H1 (cell line): ENCODE measurements at regions not wholly inside any gene's neighbourhood (a gene's known extent, or its start where the extent isn't known, plus 50 kb on each side); places are given as distances from the start of the nearest gene placed in this dataset.

Source experiments
- E2F6 ChIP-seq: IDR thresholded peaks from 2 replicates; pipeline ENCODE4 v1.6.1; 2012; ENCODE audit warnings: inconsistent platforms
- POU5F1 ChIP-seq: IDR thresholded peaks from 2 replicates; pipeline ENCODE4 v1.6.1; 2011; ENCODE audit warnings: low read depth, mild to moderate bottlenecking, low read length, moderate library complexity
- RBBP5 ChIP-seq: IDR thresholded peaks from 2 replicates; pipeline ENCODE4 v1.7.1; 2012; ENCODE audit warnings: low read depth, mild to moderate bottlenecking, inconsistent platforms, low read length, moderate library complexity, borderline replicate concordance
- SRF ChIP-seq: IDR thresholded peaks from 2 replicates; pipeline ENCODE4 v1.6.1; 2011; ENCODE audit warnings: mild to moderate bottlenecking, low read depth, low read length, moderate library complexity
- USF2 ChIP-seq: IDR thresholded peaks from 2 replicates; pipeline ENCODE4 v1.6.1; 2011; ENCODE audit warnings: low read length, improper control_type of control experiment

DNA sequence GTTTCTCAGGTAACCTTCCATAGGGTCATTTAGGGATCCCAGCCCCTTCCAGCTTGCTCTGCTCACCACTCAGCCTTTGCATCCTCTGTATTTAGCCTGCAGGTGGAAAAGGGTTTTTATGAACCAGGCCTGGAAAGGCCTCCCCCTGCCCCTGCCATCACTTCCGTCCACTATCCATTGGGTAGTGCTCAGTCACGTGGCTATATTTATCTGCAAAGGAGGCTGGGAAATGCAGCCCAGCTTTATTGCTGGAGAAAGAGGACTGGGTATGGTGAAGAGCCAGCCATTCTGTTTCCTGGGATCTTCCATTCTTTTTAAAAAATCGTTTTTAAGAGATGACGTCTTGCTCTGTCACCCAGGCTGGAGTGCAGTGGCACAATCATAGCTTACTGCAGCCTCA lies 87.0 kb upstream of the MAP1LC3B2 start (continued):
- TF ChIP-seq USF2 (no peak), SRF (no peak), RBBP5 (no peak), POU5F1 (no peak), E2F6 (no peak)
